ENCODE measurements at regions not wholly inside any gene's neighbourhood (a gene's known extent, or its start where the extent isn't known, plus 50 kb on each side); places are given as distances from the start of the nearest gene placed in this dataset.

DNA sequence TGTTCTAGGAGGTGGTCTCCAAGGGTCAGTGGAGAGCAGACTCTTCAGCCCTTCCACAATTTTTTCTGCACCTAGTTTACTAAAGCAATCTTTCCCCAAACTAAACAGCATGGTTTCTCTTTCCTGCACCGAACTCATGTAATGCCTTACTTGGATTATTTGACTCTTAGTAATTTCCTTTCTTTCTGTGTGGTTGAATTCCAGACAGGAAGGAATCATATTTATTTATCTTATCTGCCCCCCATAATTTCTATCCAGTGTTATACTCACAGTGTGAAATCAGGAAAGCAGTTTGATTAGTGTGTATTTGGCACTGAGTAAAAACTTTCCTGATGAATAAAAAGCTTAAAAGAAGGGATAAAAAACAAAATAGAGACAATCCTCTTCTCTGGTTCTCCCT lies 140.3 kb upstream of the STMND1 start:
- no peak overlapping the region for H3K4me3 ChIP-seq (ENCODE audit: control insufficient read depth in 2 of 3, extremely low read depth in 1 of 3, insufficient read depth in 2 of 3, low read depth in 1 of 3, low read length in 3 of 3)
- TF ChIP-seq, protein P1, sequence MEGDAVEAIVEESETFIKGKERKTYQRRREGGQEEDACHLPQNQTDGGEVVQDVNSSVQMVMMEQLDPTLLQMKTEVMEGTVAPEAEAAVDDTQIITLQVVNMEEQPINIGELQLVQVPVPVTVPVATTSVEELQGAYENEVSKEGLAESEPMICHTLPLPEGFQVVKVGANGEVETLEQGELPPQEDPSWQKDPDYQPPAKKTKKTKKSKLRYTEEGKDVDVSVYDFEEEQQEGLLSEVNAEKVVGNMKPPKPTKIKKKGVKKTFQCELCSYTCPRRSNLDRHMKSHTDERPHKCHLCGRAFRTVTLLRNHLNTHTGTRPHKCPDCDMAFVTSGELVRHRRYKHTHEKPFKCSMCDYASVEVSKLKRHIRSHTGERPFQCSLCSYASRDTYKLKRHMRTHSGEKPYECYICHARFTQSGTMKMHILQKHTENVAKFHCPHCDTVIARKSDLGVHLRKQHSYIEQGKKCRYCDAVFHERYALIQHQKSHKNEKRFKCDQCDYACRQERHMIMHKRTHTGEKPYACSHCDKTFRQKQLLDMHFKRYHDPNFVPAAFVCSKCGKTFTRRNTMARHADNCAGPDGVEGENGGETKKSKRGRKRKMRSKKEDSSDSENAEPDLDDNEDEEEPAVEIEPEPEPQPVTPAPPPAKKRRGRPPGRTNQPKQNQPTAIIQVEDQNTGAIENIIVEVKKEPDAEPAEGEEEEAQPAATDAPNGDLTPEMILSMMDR (optimal IDR thresholded peaks at IDR 0.05 in 1 of 3, IDR thresholded peaks at IDR 0.05 in 1 of 3, conservative IDR thresholded peaks at IDR 0.05 in 1 of 3; ENCODE audit: extremely low read depth in 1 of 3, insufficient read depth in 2 of 3, low read length in 3 of 3): no peak
- no peak for TF ChIP-seq EZH2 (IDR thresholded peaks at IDR 0.05; ENCODE audit: low read length)
- dilution Hi-C loops (cut with MboI; ENCODE audit: extremely low pct_ligation_motif_present, low sequenced_read_pairs): no loop called here
- no peaks in the 10 kb centered on the region for H3K9me1 ChIP-seq (ENCODE audit: control insufficient read depth, extremely low read depth, insufficient read depth, low read length)
- DNase-seq (ENCODE audit: low read depth, low spot score) (no peak), FAIRE-seq (no peak)
- H4K20me1 ChIP-seq (ENCODE audit: control insufficient read depth, extremely low read depth, insufficient read depth, low read length): no peaks in the 10 kb centered on the region
- no peaks in the 10 kb centered on the region for H3K79me2 ChIP-seq (ENCODE audit: control insufficient read depth, insufficient read depth, low read length)
- H3K27me3 ChIP-seq (ENCODE audit: control insufficient read depth, extremely low read depth, insufficient read depth, low read length): no peaks in the 10 kb centered on the region
- H3K9me3 ChIP-seq (ENCODE audit: control insufficient read depth, low read depth, low read length): no peaks in the 10 kb centered on the region
- H3K36me3 ChIP-seq (ENCODE audit: control insufficient read depth in 2 of 2, extremely low read depth in 1 of 2, insufficient read depth in 2 of 2, low read length in 2 of 2): no peaks in the 10 kb centered on the region
- H3K4me2 ChIP-seq (ENCODE audit: control insufficient read depth, extremely low read depth, insufficient read depth, low read depth, low read length): no peak overlapping the region
- no peak overlapping the region for H3K9ac ChIP-seq (ENCODE audit: control insufficient read depth, extremely low read depth, insufficient read depth, low read length)
- H3K4me1 ChIP-seq (ENCODE audit: control insufficient read depth, extremely low read depth, insufficient read depth, low read length): no peaks in the 10 kb centered on the region
- H2AFZ ChIP-seq (ENCODE audit: control insufficient read depth, low read length): no peak overlapping the region
- no peak overlapping the region for H3K27ac ChIP-seq (ENCODE audit: control insufficient read depth, insufficient read depth, low read length)

DNA sequence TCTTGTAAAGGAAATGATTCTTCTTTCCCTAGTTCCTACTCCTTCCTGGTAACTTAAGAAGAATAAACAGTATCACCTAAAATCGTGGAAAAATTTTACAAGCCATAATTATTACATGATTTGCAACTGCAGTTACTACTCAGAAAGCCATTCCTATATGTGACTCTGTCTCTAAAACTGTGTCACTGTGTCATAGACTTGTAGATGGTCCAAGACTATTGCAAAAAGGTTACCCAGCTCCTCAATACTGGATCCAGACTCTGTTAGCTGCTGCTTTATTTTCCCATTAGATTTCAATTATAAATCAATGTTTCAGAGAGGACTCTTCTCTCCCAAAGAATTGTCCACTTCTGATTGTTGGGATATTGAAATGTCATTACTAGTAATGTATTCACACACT lies 142.1 kb upstream of the STMND1 start:
- no peaks in the 10 kb centered on the region for H3K79me2 ChIP-seq (ENCODE audit: control insufficient read depth, insufficient read depth, low read length)
- H3K27me3 ChIP-seq (ENCODE audit: control insufficient read depth, extremely low read depth, insufficient read depth, low read length): no peaks in the 10 kb centered on the region
- TF ChIP-seq, protein P1 (optimal IDR thresholded peaks at IDR 0.05 in 1 of 3, IDR thresholded peaks at IDR 0.05 in 1 of 3, conservative IDR thresholded peaks at IDR 0.05 in 1 of 3; ENCODE audit: extremely low read depth in 1 of 3, insufficient read depth in 2 of 3, low read length in 3 of 3): no peak
- TF ChIP-seq EZH2 (IDR thresholded peaks at IDR 0.05; ENCODE audit: low read length): no peak
- no peaks in the 10 kb centered on the region for H3K9me1 ChIP-seq (ENCODE audit: control insufficient read depth, extremely low read depth, insufficient read depth, low read length)
- H2AFZ ChIP-seq (ENCODE audit: control insufficient read depth, low read length): no peak overlapping the region
- no peak overlapping the region for H3K4me3 ChIP-seq (ENCODE audit: control insufficient read depth in 2 of 3, extremely low read depth in 1 of 3, insufficient read depth in 2 of 3, low read depth in 1 of 3, low read length in 3 of 3)
- dilution Hi-C loops (cut with MboI; ENCODE audit: extremely low pct_ligation_motif_present, low sequenced_read_pairs): no loop called here
- no peaks in the 10 kb centered on the region for H3K4me1 ChIP-seq (ENCODE audit: control insufficient read depth, extremely low read depth, insufficient read depth, low read length)
- DNase-seq (ENCODE audit: low read depth, low spot score): no peak
- no peak overlapping the region for H3K4me2 ChIP-seq (ENCODE audit: control insufficient read depth, extremely low read depth, insufficient read depth, low read depth, low read length)
- FAIRE-seq: no peak
- H3K9me3 ChIP-seq (ENCODE audit: control insufficient read depth, low read depth, low read length): no peaks in the 10 kb centered on the region
- H3K9ac ChIP-seq (ENCODE audit: control insufficient read depth, extremely low read depth, insufficient read depth, low read length): no peak overlapping the region
- H4K20me1 ChIP-seq (ENCODE audit: control insufficient read depth, extremely low read depth, insufficient read depth, low read length): no peaks in the 10 kb centered on the region
- H3K27ac ChIP-seq (ENCODE audit: control insufficient read depth, insufficient read depth, low read length): no peak overlapping the region
- H3K36me3 ChIP-seq (ENCODE audit: control insufficient read depth in 2 of 2, extremely low read depth in 1 of 2, insufficient read depth in 2 of 2, low read length in 2 of 2): no peaks in the 10 kb centered on the region
